Myocyte (in vitro differentiated cells): ENCODE measurements at regions not wholly inside any gene's neighbourhood (a gene's known extent, or its start where the extent isn't known, plus 50 kb on each side); places are given as distances from the start of the nearest gene placed in this dataset.

ENCODE experiments used
- DNase-seq: peaks from one replicate; pipeline ENCODE4 v3.0.0-alpha.2; 2012; ENCODE audit warnings: low read depth

DNA sequence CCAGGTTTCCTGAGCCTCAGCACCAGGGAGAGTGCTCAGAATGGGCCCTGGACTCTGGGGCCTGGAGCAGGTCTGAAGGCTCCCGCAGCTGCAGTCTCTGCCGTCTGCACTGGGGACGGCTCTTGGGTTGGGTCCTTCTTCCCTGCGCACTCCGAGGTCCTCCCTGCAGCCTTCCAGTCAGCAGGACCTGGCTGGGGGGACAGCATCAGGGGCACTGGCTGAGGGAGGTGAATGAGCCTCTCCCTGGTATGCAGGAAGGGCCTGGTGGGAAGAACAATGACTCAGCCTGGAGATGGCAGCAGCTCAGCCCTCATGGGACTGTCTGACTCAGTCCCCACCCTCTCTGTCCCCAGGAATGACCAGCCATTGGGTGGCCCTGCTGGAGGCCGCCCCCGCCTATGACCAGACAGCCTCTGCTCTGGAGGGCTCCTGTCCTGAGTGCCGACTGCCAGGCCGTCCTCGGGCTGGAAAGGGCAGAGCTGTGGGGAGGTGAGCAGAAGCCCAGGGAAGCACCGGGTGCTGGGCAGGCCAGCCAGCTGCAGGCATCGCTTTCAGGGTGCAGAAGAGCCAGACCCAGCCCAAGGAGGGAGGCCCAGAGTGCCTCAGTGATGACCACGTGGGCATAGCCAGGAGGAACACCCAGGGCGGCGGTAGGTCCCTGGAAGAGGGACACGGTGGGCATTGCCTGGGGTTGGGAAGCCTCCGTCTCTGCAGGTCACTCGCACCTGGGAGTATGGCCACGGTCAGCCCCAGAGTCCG, 455.0 kb downstream of the BRD1 start:
- DNase-seq: no peak

DNA sequence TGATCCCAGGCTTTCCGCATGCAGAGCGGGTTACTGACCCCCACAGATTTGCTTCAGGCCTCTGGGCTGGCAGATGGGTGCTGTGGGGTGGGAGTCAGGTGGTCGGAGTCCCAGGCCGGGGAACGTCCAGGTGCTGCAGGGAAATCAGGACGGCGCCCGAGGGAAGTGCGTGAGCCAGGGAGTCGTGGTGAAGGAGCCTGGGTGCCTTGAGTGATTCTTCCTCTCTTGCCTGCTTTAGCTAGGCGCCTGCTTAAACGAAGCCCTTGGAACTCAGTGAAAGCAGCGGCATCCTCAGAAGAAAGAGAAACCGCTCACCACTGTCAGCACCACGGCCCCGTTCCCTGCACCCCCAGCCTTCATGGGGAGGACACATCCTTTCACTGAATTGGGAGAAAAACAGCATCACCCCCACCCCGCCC, 455.6 kb downstream of the BRD1 start:
- DNase-seq: no peak

DNA sequence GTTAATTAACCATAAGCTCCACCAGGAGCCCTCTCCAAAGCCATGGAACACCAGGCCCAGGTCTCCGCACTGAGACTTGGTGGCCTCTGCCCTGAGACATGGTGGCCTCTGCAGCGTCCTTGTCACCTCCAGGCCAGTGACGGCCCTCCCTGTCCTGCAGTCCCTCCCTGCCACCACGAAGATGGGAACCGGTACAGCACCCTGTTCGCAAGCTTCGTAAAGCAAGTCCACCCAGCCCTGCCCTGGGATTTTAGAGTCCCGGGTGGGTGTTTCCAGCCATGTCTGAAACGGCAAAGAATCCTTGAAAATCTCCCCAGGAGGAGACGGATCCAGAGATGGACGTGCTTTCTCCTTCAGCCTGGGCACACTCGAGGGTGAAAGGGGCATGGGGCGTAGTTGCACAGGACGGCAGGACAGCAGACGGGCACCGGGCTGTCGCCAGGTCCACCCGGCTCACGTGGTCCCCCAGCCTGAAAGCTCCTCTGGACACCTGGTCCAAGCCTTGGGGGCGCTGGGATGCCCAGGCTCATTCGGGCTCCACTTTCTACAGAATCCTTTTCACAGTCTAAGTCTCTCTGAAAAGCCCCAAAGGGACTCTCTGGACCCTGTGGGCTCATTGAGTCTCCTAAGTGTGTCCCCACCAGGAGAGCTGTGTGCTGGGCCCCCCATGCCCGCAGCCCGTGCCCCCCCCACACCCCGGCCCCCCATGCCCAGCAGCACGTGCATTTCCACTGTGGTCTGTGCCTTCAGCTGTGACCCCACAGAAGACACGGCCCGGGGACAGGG, 456.2 kb downstream of the BRD1 start:
- no peak for DNase-seq

DNA sequence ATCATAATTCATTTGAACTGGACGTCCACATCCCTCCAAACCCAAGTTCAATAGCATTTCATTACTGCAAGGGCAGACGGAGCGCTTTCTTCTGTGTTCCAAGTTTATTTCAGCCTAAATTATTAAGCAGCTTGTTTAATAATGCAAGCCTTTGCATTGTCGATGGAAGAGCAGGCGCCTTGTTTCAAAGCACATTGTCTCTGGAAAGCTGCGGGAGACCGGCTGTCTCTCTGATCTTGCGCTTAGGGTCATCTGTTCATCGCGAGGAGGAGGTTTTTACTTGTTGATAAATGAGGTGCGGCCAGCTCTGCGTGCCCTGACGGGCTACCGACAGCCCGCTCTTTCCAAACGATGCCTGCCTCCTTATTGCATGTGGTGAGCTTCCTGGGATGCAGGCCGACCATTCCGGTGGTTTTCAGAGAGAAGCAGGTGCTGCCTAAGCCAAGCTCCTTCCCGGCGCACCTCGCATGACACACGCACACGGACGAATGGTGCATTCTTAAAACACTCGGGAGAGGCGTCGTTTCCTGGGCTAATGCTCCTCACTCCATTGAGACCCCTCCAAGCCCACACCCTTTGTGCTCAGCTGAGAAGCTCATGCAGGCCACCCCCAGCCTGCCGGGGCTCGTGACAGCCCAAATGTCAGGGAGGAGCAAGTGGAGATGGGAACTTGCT, 456.9 kb downstream of the BRD1 start:
- DNase-seq: no peak

DNA sequence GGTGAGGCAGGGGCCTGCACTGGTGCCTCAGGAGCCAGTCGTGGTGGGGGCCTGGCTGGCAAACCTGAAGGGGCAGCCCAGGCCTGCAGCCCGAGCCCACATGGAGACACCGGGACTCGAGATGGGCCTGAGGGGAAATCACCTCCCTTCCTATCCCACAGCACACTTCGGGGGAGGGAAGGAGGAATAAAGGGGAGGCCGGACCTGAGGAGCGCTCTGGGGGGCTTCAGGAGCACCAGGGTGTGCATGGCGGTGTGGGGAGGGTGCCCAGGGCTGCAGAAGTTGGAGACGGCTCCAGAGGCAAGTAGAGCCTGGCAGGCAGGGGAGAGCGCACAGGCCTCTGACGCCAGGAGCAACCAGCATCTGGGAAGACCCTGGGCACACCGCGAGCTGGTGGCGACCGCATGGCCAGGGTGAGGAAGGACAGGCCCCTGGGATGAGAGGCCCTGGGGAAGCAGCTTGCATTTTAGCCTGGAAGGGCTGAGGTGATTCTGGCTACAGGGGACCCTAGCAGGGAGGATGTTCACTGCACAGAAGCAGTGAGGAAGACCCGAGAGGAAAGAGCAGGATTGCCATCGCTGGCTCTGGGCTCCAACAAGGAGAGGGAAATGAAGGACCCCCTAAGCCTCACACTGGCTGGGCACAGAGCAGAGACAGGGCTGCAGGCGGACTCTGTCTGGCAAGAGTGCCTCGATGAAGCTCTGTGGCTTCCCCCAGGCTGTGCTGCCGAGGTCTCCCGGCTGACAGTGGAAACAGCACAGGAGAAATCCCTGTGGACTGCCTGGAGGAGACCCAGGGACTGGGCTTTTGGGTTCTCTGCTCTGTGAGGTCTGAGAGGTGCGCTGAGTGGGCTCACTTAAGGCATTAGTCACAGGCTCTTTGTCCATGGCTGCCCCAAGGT, 457.7 kb downstream of the BRD1 start:
- no peak for DNase-seq

DNA sequence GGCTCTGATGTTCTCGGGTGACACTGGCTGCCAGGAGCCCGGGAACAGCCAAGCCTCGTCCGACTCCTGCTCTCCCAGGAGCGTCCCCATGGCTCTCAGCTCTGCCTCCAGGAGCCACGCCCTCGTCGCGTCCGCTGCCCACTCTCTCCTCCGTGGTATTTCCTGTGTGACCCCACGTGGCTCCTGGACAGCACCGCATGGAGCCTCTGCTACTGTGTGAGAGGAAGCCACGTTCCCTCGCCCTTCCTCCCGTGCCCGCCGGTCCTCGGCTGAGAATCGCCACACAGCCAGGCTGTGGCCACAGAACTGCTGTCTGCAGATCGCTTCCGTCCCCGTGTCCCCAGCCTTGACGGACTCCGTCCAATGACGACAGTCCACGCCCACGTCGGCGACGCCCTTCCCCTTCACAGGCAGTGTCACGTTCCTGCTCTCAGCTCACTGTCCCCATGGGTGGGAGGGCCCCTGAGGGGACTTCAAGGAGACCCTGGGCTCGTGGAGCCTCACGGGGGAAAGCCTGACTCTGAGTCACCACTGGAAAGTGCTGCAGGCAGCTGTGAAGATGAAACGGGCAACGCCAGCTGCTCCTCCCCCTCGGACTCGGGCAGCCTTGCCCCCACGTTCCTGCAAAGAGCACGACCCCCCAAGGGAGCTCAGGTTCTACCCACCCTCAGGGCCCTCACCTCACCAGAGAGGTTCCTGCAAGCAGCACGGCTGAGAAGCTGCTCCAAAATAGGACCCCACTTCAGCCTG, 458.5 kb downstream of the BRD1 start:
- DNase-seq: no peak

- DNase-seq: no peak
These were observed 459.3 kb downstream of the BRD1 start for GRCh38 chr22:49368221-49368975.

DNA sequence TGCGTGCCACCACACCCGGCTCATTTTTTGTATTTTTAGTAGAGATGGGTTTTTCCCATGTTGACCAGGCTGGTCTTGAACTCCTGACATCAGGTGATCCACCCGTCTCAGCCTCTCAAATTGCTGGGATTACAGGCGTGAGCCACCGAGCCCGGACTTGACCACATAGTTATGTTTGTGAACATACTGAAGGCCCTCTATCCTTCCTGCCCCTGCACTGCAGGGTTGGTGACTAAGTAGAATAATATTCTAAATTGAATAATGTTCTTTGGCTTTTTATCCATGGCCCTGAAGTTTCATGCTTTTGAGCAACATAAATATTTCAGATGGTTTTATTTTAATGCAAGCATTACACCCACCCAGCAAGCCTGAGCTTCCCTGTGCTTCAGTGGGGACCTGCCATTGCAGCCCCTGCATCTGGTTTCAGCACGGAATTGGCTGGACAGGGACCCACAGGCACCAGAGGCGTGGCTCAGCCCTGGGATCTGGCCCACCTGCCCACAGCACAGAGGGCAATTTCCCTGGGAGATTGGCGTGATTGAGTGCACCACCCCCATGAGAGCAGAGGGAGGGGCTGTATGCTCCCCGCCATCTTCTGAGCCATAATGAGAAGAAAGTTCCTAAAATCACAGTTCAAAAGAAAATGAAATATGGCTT, 460.5 kb downstream of the BRD1 start:
- no peak for DNase-seq

- no peak for DNase-seq
These were observed 461.2 kb downstream of the BRD1 start for GRCh38 chr22:49366437-49366836.

DNA sequence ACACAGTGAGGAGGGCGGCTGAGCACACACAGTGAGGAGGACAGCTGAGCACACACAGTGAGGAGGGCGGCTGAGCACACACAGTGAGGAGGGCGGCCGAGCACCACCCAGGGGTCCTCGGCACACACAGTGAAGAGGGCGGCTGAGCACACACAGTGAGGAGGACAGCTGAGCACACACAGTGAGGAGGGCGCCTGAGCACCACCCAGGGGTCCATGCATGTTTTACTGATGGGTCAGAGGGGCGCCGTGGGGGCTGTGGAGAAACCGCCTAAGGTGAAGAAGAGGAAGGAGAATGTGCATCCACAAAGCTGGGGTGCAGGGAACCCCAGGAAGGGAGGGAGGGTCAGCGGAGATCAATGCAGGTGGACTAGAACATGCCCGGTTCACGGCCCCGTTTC, 461.8 kb downstream of the BRD1 start:
- DNase-seq: no peak

DNA sequence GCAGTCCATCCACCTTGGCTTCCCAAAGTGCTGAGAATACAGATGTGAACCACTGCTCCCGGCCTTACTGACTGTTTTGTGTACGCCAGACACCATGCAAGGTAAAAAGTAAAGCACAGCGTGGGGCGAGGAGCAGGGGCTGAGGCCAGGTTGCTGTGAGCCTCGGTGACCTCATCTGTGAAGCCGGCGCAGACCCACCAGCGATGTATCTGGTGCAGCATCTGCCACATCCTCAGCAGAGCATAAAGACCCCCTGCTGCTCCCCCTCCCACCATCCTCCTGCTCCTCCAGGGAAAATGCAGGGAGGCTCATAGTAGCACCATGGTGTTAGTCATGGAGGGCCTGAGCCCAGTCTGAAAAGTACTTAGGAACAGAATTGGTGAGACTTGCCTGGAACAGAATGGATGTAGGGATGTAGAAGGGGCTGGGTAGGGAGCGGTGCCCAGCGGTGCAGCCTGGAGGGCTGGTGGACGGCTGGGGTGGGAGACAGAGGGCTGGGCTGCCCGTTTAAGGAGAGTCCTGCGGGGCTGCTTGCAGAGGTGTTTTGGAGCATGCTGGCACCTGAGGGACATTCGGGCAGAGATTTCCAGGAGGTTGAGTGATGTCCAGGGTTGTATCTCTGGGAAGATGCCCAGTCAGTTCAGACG, 462.4 kb downstream of the BRD1 start:
- no peak for DNase-seq

GRCh38 chr22:49364398-49364797, 463.3 kb downstream of the BRD1 start:
- no peak for DNase-seq

DNA sequence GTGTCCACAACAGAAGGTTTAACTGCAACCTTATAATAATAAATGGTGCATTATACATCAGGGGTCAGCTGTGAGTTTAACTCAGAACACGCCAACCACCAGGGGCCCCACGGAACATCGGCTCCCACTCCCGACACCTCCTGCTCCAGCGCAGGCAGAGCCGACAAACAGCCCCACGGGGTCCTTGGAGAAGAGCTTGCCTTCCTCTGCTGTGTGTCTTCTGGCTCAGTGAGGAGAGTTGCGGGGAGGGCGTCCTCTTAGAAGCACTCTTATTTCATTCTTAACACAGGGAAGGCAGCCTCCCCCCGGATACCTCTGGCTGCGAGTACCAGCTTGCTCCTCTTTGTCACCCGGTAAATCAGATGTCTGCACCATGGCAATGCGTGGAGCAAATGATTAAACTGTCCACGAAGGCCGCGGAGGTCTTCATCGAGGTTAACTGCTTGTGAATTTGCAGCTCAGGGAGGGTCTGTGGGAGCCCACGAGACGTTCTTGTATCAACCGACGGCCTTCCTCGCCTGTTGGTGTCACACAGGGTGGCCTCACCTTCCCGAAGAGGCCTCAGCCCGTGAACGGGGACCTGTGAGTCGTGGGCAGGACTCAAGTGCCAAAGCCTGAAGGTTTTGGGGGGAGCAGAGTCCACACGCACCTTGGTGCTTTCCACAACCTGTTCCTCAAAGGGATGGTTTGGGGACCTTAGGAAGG, 464.0 kb downstream of the BRD1 start:
- DNase-seq: no peak

- no peak for DNase-seq
These were observed 465.3 kb downstream of the BRD1 start for GRCh38 chr22:49362211-49362839.

DNA sequence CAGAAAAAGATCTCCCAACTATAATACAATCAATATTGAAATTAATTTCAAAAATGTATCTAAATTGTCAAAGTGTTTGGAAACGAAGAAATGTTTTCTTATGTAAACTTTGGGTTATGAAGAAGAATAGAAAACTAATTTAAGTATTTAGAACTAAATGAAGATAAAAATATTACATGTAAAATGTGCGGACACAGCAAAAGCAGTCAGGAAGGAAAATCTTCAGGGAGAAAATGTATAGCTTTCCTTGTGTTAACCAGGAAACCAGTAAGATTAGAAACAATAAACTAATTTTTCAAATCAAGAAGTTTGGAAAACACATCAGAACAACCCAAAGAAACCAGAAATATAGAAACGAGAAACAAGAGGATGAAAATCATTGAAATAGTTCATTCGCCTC, 466.5 kb downstream of the BRD1 start:
- DNase-seq: no peak

- DNase-seq: no peak
These were observed 466.9 kb downstream of the BRD1 start for GRCh38 chr22:49360746-49361145.

GRCh38 chr22:49359076-49359475, 468.6 kb downstream of the BRD1 start:
- DNase-seq: no peak
